Tibial artery (tissue), 4 donors: ENCODE measurements at regions not wholly inside any gene's neighbourhood (a gene's known extent, or its start where the extent isn't known, plus 50 kb on each side); places are given as distances from the start of the nearest gene placed in this dataset.
"Not testable (repeated sequence)": the region's sequence is repeated elsewhere in the genome, so short reads cannot be mapped to it uniquely, and the experiment has no call there.

ENCODE experiments used
- DNase-seq, 2 donors: peaks; one replicate each; pipeline ENCODE4 v3.0.0-alpha.2; 2019
- H3K27ac ChIP-seq, 2 donors: fragments of 200-600 bp; sonication (generic) in 1 of 2; 1 replicate in 1 of 2; 2 replicates in 1 of 2; pipeline ENCODE4 v1.5.1; 2018 to 2019; ENCODE audit warnings: mild to moderate bottlenecking in 1 of 2
- H3K27me3 ChIP-seq, 2 donors: fragments of 200-600 bp; sonication (generic) in 1 of 2; one replicate each; pipeline versions ENCODE4 v1.5.1 to v1.6.0; 2016 to 2019
- H3K36me3 ChIP-seq, 3 donors: fragments of 200-600 bp; sonication (generic) in 2 of 3; one replicate each; pipeline ENCODE4 v1.5.1; 2016 to 2019; ENCODE audit warnings: mild to moderate bottlenecking in 2 of 3
- H3K4me1 ChIP-seq, 4 donors: fragments of 200-600 bp; sonication (generic) in 2 of 4; 1 replicate in 3 of 4; 2 replicates in 1 of 4; pipeline ENCODE4 v1.5.1; 2016 to 2019
- H3K4me3 ChIP-seq, 2 donors: fragments of 200-600 bp; sonication (generic) in 1 of 2; 1 replicate in 1 of 2; 2 replicates in 1 of 2; pipeline ENCODE4 v1.5.1; 2018 to 2019; ENCODE audit warnings: mild to moderate bottlenecking in 2 of 2
- H3K9me3 ChIP-seq, 3 donors: fragments of 200-600 bp; sonication (generic) in 1 of 3; one replicate each; pipeline ENCODE4 v1.5.1; 2016 to 2019
- intact Hi-C: fragments of 100-400 bp; cut with DNase I; formaldehyde crosslinking; loops from one replicate; pipeline ENCODE4 v1.15.0; 2023; ENCODE audit warnings: low total_unique reads
- TF ChIP-seq, protein P1 (sequence below), 2 experiments: fragments of 200-600 bp in 1 of 2; fragments of 450-650 bp in 1 of 2; IDR thresholded peaks; one replicate each; pipeline ENCODE4 v1.5.1; 2017 to 2019; ENCODE audit warnings: antibody characterized with exemption in 2 of 2, mild to moderate bottlenecking in 1 of 2, moderate library complexity in 1 of 2

DNA sequence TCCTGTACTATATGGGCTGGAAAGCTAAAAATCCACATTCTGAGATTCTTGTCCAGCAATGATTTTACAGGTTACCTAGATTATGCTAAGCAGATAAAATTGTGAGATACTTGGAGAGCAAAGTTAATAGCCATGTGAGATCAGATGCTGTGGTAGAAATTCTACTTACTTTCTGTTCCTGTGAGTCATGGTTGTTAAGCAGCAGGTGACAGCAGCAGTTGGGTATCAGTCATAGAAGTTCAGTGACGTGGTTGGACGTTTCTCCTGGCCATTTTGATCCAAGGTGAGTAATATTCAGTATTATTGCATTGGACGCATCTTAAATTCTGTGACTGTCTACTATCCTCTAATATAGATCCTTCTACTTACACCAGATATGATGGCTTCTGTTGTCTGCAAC is 524.5 kb downstream of the TMEM38B start:
- no peaks in the 10 kb centered on the region for H3K36me3 ChIP-seq
- H3K27ac ChIP-seq = no peak overlapping the region
- H3K27me3 ChIP-seq = no peaks in the 10 kb centered on the region
- TF ChIP-seq, protein P1, sequence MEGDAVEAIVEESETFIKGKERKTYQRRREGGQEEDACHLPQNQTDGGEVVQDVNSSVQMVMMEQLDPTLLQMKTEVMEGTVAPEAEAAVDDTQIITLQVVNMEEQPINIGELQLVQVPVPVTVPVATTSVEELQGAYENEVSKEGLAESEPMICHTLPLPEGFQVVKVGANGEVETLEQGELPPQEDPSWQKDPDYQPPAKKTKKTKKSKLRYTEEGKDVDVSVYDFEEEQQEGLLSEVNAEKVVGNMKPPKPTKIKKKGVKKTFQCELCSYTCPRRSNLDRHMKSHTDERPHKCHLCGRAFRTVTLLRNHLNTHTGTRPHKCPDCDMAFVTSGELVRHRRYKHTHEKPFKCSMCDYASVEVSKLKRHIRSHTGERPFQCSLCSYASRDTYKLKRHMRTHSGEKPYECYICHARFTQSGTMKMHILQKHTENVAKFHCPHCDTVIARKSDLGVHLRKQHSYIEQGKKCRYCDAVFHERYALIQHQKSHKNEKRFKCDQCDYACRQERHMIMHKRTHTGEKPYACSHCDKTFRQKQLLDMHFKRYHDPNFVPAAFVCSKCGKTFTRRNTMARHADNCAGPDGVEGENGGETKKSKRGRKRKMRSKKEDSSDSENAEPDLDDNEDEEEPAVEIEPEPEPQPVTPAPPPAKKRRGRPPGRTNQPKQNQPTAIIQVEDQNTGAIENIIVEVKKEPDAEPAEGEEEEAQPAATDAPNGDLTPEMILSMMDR (IDR thresholded peaks at IDR 0.05) = no peak
- no peaks in the 10 kb centered on the region for H3K9me3 ChIP-seq
- intact Hi-C loops = no loop called here
- no peak overlapping the region for H3K4me3 ChIP-seq
- H3K4me1 ChIP-seq = no peaks in the 10 kb centered on the region
- no peak for DNase-seq

DNA sequence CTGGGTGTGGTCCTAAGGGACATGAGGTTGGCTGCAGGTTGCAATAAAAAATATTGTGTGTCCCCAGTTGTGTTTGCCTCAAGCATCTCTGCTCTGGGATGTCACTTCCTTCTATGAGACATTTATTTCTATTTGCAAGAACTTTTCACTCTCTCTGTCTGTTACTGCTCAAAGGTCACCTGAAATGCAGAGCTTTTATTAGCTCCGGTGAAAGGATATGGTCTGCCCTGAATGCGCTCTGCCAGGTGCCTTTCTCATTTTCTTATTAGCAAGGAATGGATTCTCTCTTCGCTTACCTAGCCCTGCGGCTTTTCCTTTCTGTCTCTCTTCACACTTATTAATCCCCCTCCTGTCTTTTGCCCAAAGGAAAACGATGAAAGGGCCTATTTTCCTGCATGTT is 526.1 kb downstream of the TMEM38B start:
- intact Hi-C loops = no loop called here

DNA sequence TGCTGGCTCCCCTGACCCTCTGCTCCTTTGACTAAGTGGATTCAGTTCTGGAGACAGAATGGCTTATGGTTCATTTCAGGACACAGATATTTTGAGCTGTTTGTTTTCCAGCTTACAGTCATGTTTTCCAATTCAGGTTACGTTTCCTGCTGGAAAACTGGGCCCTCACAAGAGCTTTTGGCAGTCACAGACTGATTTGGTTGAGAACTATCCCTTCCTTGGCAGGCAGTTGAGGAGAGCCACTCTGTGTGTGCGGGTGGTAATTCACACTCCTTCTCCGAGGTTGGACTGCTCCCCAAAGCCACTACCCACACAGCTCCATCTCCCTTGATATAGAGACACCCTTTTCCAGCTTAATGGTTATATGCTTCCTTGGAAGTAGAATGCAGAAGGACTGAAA is 534.5 kb downstream of the TMEM38B start:
- no peak for DNase-seq
- no peaks in the 10 kb centered on the region for H3K4me1 ChIP-seq
- H3K9me3 ChIP-seq = no peaks in the 10 kb centered on the region
- TF ChIP-seq, protein P1 (IDR thresholded peaks at IDR 0.05) = no peak
- no peak overlapping the region for H3K4me3 ChIP-seq
- H3K27me3 ChIP-seq = no peaks in the 10 kb centered on the region
- H3K27ac ChIP-seq = no peak overlapping the region
- intact Hi-C loops = no loop called here
- no peaks in the 10 kb centered on the region for H3K36me3 ChIP-seq

More for the DNA sequence above, 526.1 kb downstream of the TMEM38B start:
- Histone ChIP-seq H3K27ac (no peak overlapping the region), H3K9me3 (no peaks in the 10 kb centered on the region), H3K27me3 (no peaks in the 10 kb centered on the region), H3K4me1 (no peaks in the 10 kb centered on the region), H3K36me3 (no peaks in the 10 kb centered on the region), H3K4me3 (no peak overlapping the region)
- DNase-seq = no peak
- TF ChIP-seq, protein P1 (IDR thresholded peaks at IDR 0.05) = no peak

DNA sequence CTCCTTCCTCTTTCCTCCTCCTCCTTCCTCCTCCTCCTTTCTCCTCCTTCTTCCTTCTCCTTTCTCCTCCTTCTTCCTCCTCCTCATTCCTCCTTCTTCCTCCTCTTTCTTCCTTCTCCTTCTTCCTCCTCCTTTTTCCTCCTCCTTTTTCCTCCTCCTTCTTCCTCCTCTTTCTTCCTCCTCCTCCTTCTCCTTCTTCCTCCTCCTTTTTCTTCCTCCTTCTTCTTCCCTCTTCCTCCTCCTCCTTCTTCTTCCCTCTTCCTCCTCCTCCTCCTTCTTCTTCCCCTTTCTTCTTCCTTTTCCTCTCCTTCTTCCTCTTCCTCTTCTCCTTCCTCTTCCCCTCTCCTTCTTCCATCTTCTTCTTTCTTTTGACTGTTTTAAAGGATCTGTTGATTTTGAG is 538.8 kb downstream of the TMEM38B start:
- TF ChIP-seq, protein P1 (IDR thresholded peaks at IDR 0.05) = no peak
- Histone ChIP-seq H3K27ac (no peak overlapping the region), H3K27me3 (no peaks in the 10 kb centered on the region), H3K9me3 (no peaks in the 10 kb centered on the region), H3K4me1 (no peaks in the 10 kb centered on the region), H3K36me3 (no peaks in the 10 kb centered on the region), H3K4me3 (no peak overlapping the region)
- intact Hi-C loops = no loop called here
- no peak for DNase-seq

DNA sequence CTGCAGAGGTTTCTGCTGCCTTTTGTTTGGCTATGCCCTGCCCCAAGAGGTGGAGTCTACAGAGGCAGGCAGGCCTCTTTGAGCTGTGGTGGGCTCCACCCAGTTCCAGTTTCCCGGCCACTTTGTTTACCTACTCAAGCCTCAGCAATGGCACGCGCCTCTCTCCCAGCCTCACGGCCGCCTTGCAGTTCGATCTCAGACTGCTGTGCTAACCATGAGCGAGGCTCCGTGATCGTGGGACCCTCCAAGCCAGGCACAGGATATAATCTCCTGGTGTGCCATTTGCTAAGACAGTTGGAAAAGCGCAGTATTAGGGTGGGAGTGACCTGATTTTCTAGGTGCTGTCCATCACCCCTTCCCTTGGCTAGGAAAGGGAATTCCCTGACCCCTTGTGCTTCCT is 566.6 kb downstream of the TMEM38B start:
- H3K36me3 ChIP-seq, H3K4me1 ChIP-seq, intact Hi-C loops, H3K9me3 ChIP-seq, DNase-seq, H3K27me3 ChIP-seq, H3K4me3 ChIP-seq, H3K27ac ChIP-seq: not testable (repeated sequence)

DNA sequence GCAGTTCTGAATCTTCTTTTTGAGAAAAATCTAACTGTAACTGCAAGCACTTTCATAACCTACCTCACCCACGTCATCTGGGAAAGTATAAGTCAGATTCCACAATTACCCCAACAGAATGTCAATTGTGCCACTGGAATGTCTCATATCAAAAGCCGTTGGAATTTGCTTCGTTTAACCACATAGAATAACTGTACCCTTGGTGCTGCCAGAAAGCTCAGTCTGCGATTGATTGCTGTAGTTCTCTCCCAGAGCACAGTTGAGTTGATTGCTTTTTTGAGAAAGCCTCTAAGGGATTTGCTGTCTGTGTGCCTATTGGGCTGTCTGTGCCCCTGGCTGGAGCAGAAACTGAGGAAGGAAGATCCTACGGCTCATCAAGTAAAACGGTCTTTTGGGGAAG is 583.6 kb downstream of the TMEM38B start:
- TF ChIP-seq, protein P1 (IDR thresholded peaks at IDR 0.05) = no peak
- H3K4me1 ChIP-seq = no peaks in the 10 kb centered on the region
- no peaks in the 10 kb centered on the region for H3K36me3 ChIP-seq
- no peak overlapping the region for H3K4me3 ChIP-seq
- no peak for DNase-seq
- intact Hi-C loops = no loop called here
- H3K27ac ChIP-seq = no peak overlapping the region
- no peaks in the 10 kb centered on the region for H3K9me3 ChIP-seq
- no peaks in the 10 kb centered on the region for H3K27me3 ChIP-seq
